ENCODE measurements at regions not wholly inside any gene's neighbourhood (a gene's known extent, or its start where the extent isn't known, plus 50 kb on each side); places are given as distances from the start of the nearest gene placed in this dataset.

- TF ChIP-seq EZH2 (IDR thresholded peaks at IDR 0.05; ENCODE audit: insufficient read depth, poor library complexity, severe bottlenecking), result no peak
- TF ChIP-seq EZH2phosphoT487 (IDR thresholded peaks at IDR 0.05; ENCODE audit: insufficient read depth, low read depth), result no peak
Measured at GRCh38 chr14:93858896-93859295, 68.2 kb upstream of the FAM181A start.
